Mucosa of gallbladder (tissue), 1 donor: ENCODE measurements at regions not wholly inside any gene's neighbourhood (a gene's known extent, or its start where the extent isn't known, plus 50 kb on each side); places are given as distances from the start of the nearest gene placed in this dataset.

ENCODE experiments used
- DNase-seq: peaks from one replicate; pipeline ENCODE4 v3.0.0-alpha.2; 2020; ENCODE audit warnings: low spot score
- donor health status: DM: no; HTN: no; CAD: no.

DNA sequence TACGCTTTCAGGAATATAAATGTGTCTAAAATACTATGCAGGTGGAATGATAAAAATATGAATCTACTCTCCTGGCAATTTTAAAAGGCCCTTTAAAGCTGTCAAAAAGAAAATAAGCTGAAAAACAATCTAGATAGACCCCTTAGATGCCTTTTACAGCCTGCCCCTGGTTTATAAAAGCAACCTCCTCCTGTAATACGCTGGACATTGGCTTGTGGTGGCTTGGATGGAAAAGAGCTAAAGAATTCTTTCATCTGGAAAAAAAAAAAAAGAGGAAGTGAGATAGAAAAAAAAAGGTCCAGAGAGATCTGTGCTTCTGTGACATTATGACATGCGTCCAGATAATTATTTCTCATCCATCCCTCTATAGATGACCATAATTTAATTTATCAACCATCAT lies 115.9 kb upstream of the NRSN1 start:
- no peak for DNase-seq

DNA sequence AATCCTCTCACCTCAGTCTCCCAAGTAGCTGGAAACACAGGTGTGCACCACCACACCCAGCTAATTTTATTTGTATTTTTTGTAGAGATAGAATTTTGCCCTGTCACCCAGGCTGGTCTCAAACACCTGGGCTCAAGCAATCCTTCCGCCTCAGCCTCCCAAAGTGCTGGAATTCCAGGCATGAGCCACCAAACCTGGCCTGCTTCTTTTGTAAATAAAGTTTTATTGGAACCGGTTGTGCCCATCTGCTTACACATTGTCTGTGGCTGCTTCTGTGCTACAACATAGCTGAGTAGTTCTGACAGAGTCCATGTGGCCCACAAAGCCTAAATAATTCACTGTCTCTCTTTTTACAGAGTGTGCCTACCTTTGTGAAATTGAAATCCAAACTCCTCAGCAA lies 109.7 kb upstream of the NRSN1 start:
- no peak for DNase-seq

GRCh38 chr6:24016857-24017256 lies 109.2 kb upstream of the NRSN1 start:
- no peak for DNase-seq

DNA sequence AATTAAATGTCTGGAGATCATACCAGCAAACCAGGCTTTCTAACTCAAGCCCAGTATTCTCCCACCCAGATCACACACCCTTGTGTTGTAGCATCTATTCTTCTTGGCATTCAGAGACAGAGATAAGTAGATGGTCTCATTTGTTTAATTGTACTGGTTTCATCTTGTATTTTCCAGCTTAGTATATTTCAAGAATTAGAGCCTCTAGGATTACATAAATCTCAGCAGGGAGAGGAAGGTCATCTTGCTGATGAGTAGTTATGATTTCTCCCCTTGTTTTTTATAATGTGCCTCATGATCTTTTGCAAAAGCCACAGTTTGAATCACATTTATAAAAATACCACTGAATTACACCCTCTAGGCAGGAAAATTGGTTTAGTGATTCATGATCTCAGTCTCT lies 106.6 kb upstream of the NRSN1 start:
- DNase-seq = no peak

DNA sequence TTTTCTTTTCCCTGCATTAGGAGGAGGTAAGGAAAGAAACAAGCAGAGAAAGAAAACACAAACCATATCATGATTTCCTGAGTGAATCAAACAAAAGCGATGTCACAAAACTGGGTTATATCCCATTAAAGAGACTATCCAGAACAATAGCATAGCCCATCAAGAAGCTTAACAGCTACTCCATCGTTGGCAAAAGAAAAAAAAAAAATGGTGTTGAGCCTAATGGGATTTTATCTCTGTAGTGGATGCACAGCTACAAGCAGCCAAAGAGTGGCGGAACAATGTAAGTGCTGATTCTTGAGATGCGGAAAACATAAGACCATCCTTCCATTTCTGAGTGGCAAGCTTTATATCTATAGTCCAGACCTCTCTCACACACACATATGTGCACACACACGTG lies 106.2 kb upstream of the NRSN1 start:
- DNase-seq = no peak

DNA sequence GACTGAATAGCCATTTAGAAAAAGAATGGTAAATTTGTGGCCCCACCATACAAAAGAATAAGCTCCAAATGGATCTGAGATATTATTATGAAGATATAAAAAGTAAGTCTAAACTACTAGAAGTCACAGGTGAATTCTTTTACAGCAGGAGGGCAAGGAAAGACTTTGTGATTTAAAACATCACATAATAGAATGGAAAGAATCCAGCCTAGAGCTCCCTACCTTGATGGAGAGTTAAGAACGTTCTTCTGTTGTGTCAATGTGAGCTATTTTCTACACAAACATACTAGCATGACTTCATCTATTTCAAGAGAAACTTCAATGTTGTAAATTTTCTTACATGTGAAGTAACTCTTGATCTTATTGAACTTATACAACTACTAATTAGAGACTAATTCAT lies 100.0 kb upstream of the NRSN1 start:
- DNase-seq = no peak

DNA sequence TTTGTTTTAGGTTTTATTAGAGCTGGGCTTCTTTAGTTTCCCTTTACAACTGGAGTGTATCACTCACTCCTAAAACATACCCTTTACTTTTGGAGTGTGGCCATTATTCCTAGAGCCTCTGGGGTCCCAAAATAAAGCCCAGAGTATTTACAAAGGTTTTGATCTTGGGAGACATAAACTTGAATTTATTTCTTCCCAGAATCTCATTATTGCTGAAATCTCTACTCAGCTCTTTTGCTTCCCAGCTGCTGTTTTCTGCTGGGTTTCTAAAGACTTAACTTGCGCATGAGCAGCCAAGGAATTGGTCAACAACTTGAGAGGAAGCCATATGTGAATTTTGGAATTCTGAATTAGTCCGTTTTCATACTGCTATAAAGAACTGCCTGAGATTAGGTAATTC lies 94.5 kb upstream of the NRSN1 start:
- no peak for DNase-seq

- DNase-seq = no peak
Measured at GRCh38 chr6:24032896-24033688, 92.9 kb upstream of the NRSN1 start.

DNA sequence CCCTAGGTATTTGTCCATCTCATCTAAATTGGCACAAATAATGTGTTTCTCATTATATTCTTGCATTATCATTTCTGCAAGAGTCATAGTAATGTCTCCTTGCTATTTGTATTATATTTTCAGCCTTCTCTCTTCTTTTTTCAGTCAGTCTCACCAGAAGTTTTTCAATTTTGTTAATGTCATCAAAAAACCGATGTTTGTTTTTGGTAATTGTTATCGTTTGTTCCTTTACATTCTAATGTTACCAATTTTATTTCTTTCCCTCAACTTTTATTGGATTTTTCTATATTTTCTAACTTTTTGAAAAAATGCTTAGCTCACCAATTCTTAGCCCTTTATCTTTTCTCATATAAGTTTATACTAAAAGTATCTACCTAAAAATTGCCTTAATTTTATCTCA lies 82.2 kb upstream of the NRSN1 start:
- no peak for DNase-seq

GRCh38 chr6:24051942-24052589 lies 73.9 kb upstream of the NRSN1 start:
- no peak for DNase-seq

GRCh38 chr6:24052590-24052961 lies 73.4 kb upstream of the NRSN1 start:
- DNase-seq = no peak

GRCh38 chr6:24053057-24053456 lies 73.0 kb upstream of the NRSN1 start:
- DNase-seq = no peak

GRCh38 chr6:24054388-24054787 lies 71.6 kb upstream of the NRSN1 start:
- no peak for DNase-seq

- DNase-seq = no peak
Measured at GRCh38 chr6:24056567-24056966, 69.4 kb upstream of the NRSN1 start.

DNA sequence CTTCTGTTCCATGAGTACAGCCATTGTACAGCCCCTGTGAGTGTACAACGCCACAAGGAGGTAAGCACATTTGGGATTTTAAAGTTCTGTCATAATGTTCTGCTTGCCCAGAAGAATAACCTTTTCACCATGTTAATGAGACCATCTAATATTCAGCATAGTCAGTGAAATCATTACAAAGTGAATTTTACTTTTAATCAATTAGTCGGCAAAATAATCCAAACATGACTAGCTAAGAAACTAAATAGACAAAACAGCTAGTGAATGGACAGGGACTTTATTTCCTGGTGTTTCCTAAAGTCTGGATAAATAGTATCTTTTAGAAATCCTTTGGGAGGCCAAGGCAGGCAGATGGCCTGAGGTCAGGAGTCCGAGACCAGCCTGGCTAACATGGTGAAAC lies 69.0 kb upstream of the NRSN1 start:
- no peak for DNase-seq

GRCh38 chr6:24060982-24061754 lies 64.8 kb upstream of the NRSN1 start:
- no peak for DNase-seq

DNA sequence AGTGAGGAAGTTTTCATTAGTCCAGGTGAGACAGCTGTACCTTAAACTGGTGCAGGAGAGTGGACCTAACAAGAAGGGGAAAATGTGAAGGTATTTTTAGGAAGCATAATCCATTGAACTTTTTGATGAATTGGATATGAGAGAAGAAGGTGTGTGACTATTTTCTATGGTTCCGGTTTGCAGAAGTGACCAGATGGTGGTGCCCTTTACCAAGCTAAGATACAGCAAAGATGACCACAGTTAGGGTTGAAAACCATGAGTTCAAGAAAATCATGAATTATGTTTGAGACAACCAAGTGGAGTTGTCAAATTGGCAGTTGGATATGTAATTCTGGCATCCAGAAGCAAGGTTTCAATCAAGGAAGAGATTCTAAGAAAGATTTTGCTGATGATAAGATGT lies 61.9 kb upstream of the NRSN1 start:
- no peak for DNase-seq

- DNase-seq = no peak
Measured at GRCh38 chr6:24064832-24065231, 61.2 kb upstream of the NRSN1 start.

- no peak for DNase-seq
Measured at GRCh38 chr6:24069526-24069925, 56.5 kb upstream of the NRSN1 start.

DNA sequence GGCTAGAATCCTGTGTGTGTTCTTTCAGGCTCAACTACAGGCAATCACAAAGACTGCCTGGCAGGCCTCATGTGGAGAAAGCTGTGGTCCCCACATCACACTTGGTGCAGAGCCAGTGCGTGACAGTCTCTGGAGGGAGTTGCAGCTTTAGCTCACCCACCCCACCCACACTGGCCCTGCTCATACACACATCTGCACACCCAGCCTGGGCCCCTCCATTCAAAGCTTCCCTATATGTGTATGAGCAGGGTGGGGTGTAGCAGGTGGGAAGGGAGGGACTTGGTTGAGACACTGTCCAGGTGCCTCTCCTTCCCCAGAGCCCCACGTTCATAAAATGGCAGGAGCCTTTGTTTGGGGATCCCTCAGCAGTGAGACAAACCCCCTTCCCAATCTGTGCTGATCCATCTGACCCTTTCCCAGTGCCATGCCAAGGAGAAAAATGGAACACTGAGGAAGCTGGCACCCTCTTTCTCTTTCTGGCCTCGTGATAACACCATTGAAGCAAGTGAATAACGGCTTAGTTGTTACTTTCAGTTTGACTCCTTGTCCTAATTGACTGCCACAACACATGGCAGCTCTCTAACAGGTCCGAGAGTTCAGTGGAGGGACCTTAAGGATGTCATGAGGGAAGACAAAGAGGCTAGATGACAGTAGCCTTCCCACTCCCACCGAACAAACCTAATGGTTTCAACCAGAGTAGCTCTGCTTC lies 53.8 kb upstream of the NRSN1 start:
- DNase-seq = no peak

GRCh38 chr6:24076011-24076410 lies 50.0 kb upstream of the NRSN1 start:
- no peak for DNase-seq
